A673 (cell line): ENCODE measurements at regions not wholly inside any gene's neighbourhood (a gene's known extent, or its start where the extent isn't known, plus 50 kb on each side); places are given as distances from the start of the nearest gene placed in this dataset.

Experiments
- BruUV-seq: library from RNA; stranded (reverse); fragments of 400-500 nt; replicated peaks from 2 replicates; lab custom pipeline; 2021; lab: Mats Ljungman, UMichigan
- CTCF ChIA-PET: fragments of 300-600 bp; sonication (Branson Sonifier 250); formaldehyde crosslinking; loops from one replicate; lab custom pipeline; 2022; ENCODE audit warnings: antibody characterized with exemption; lab: Charles Lee
- POLR2A ChIA-PET: fragments of 300-600 bp; sonication (Branson Sonifier 250); formaldehyde crosslinking; loops from one replicate; lab custom pipeline; 2022; ENCODE audit warnings: antibody characterized with exemption; ENCODE audit not compliant: low non-redundant PET; lab: Charles Lee
- DNase-seq: peaks from one replicate; pipeline ENCODE4 v3.0.0-alpha.2; 2015; ENCODE audit warnings: low spot score
- H3K27ac ChIP-seq: fragments of 200-600 bp; sonication (generic); 2 replicates; pipeline ENCODE4 v1.5.1; 2016; ENCODE audit warnings: mixed run types, low read depth, mild to moderate bottlenecking, mixed read lengths, antibody characterized with exemption, low read length; ENCODE audit not compliant: poor library complexity, severe bottlenecking
- H3K27me3 ChIP-seq: fragments of 200-600 bp; sonication (generic); replicated peaks from 2 replicates; pipeline ENCODE4 v1.6.1; 2017; ENCODE audit warnings: mixed run types, low read depth, mild to moderate bottlenecking, mixed read lengths, antibody characterized with exemption, low read length; ENCODE audit not compliant: insufficient read depth, poor library complexity
- H3K36me3 ChIP-seq: fragments of 200-600 bp; sonication (generic); 2 replicates; pipeline ENCODE4 v1.6.1; 2016; ENCODE audit warnings: mixed run types, mild to moderate bottlenecking, mixed read lengths, antibody characterized with exemption, low read length; ENCODE audit not compliant: insufficient read depth, poor library complexity, severe bottlenecking
- H3K4me1 ChIP-seq: fragments of 200-600 bp; sonication (generic); 2 replicates; pipeline ENCODE4 v1.6.1; 2017; ENCODE audit warnings: mixed run types, mild to moderate bottlenecking, mixed read lengths, antibody characterized with exemption, low read length; ENCODE audit not compliant: insufficient read depth, poor library complexity, severe bottlenecking
- H3K4me3 ChIP-seq: fragments of 200-600 bp; sonication (generic); 2 replicates; pipeline ENCODE4 v1.5.1; 2016; ENCODE audit warnings: low read depth, mixed run types, mild to moderate bottlenecking, mixed read lengths, low read length; ENCODE audit not compliant: poor library complexity, severe bottlenecking
- H3K9me3 ChIP-seq: fragments of 200-600 bp; sonication (generic); 2 replicates; pipeline ENCODE4 v1.6.1; 2016; ENCODE audit warnings: mixed run types, low read depth, mild to moderate bottlenecking, mixed read lengths, antibody characterized with exemption, low read length; ENCODE audit not compliant: poor library complexity, severe bottlenecking
- CTCF ChIP-seq: fragments of 300-800, 200-600 bp; sonication (generic); conservative IDR thresholded peaks from 2 replicates; pipeline ENCODE4 v1.5.1; 2017; ENCODE audit warnings: low read depth, mild to moderate bottlenecking, antibody characterized with exemption, low read length, moderate library complexity, mixed read lengths
- EZH2 ChIP-seq: fragments of 200-600 bp; sonication (generic); IDR thresholded peaks from 2 replicates; pipeline ENCODE4 v1.6.1; 2017; ENCODE audit warnings: borderline replicate concordance, low read depth, mild to moderate bottlenecking, mixed read lengths, antibody characterized with exemption, low read length; ENCODE audit not compliant: poor library complexity, severe bottlenecking
- intact Hi-C: fragments of 100-400 bp; cut with micrococcal nuclease; formaldehyde crosslinking; loops from one replicate; pipeline ENCODE4 v1.10.0; 2022; ENCODE audit not compliant: unreplicated experiment

DNA sequence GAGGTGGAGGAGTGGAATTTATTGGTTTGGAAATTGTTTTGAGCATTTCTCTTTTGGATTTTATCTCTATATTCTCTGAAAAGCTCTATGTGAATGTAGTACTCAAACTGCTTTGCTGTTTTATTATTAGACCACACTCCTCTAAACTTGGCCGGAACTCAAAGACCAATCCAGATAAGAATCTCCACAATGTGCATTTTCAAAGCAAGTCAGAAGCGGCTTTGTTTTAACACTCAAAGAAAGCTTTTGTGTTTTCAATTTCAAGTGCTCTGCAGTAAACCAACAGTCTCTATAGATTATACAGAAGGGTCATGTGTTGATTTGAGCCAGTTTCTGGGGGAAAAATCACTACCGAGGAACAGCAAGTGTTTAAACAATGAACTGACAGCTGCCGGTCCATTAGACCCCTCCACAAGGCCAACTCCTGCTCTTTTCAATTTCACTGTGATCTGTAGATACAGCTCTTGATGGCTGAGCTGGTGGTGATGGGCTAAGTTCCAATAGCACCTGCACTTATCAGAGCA, 79.4 kb downstream of the FTHL17 start:
- peak; percentile 4 for DNase-seq
- intact Hi-C loops, result no loop called here
- no TSS peak for BruUV-seq
- Histone ChIP-seq H3K36me3 (no peaks in the 10 kb centered on the region), H3K27me3 (peaks cover 3% of the 10 kb centered on the region), H3K9me3 (no peaks in the 10 kb centered on the region), H3K27ac (no peak overlapping the region), H3K4me1 (no peaks in the 10 kb centered on the region), H3K4me3 (no peak overlapping the region)
- ChIA-PET CTCF (no interaction called here), POLR2A (no interaction called here)
- TF ChIP-seq EZH2, result no peak
- TF ChIP-seq CTCF, result no peak

DNA sequence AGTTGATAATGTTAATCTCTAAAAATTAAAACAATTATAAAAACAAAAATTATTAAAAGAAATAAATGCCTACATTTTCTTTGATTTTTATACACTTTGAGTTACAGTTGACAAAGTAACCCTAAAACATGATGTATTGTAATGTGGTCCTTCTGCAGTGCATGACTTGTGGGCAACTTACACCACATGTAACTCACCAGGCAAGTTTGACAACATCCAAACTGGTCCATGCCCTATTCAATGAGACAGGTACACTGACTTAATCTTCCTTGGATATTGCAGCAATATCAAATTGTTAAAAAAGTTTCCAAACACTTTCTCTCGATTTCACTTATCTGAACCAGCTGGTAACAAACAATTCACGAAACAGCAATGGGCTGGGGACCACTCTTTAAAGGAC, 81.5 kb downstream of the FTHL17 start:
- CTCF ChIA-PET, result no interaction called here
- no TSS peak for BruUV-seq
- no peak for DNase-seq

DNA sequence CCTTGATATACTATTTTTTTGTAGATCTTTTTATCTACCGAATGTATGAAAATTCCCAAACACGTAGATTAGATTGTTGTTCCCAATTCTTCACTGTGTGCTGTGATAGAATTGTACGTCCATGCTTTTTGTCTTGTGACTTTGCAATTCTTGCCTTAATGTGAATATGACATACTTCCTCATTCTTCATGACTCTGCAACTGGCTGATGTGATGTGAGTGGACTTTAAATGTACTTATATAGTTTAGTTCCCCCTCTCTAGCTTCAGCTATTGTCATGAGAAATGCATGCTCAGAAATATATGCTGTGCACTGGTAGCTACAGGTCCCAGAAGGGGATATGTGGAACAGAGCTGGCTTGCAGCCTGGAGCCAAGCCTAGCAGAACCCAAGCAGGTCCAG, 89.4 kb downstream of the FTHL17 start:
- no peak overlapping the region for H3K4me3 ChIP-seq
- BruUV-seq, result no TSS peak
- ChIA-PET POLR2A (no interaction called here), CTCF (no interaction called here)
- H3K36me3 ChIP-seq, result no peaks in the 10 kb centered on the region
- no peak for DNase-seq
- no peaks in the 10 kb centered on the region for H3K4me1 ChIP-seq
- H3K27me3 ChIP-seq, result peaks cover 4% of the 10 kb centered on the region
- intact Hi-C loops, result no loop called here
- H3K27ac ChIP-seq, result no peak overlapping the region
- no peaks in the 10 kb centered on the region for H3K9me3 ChIP-seq
- TF ChIP-seq EZH2, result no peak
- TF ChIP-seq CTCF, result no peak

More for the DNA sequence above, 81.5 kb downstream of the FTHL17 start:
- no peaks in the 10 kb centered on the region for H3K36me3 ChIP-seq
- peaks cover 3% of the 10 kb centered on the region for H3K27me3 ChIP-seq
- TF ChIP-seq CTCF (no peak), EZH2 (no peak)
- H3K4me3 ChIP-seq, result no peak overlapping the region
- H3K27ac ChIP-seq, result no peak overlapping the region
- intact Hi-C loops, result no loop called here
- H3K9me3 ChIP-seq, result no peaks in the 10 kb centered on the region
- POLR2A ChIA-PET, result no interaction called here
- no peaks in the 10 kb centered on the region for H3K4me1 ChIP-seq
